Activated naive CD4-positive, alpha-beta T cell treated with anti-CD3 and anti-CD28 coated beads for 36 hours (primary cell): ENCODE measurements at regions not wholly inside any gene's neighbourhood (a gene's known extent, or its start where the extent isn't known, plus 50 kb on each side); places are given as distances from the start of the nearest gene placed in this dataset.

Source experiments
- CTCF ChIA-PET: fragments of 350-600 bp; sonication (Branson Sonifier 250); formaldehyde crosslinking; loops from one replicate; lab custom pipeline; 2021; ENCODE audit warnings: antibody characterized with exemption; lab: Charles Lee
- DNase-seq: peaks from one replicate; pipeline ENCODE4 v3.0.0-alpha.2; 2020
- H3K27ac Mint-ChIP-seq: one replicate; pipeline ENCODE4 v1.8.0; 2021; ENCODE audit warnings: mild to moderate bottlenecking, mixed read lengths
- H3K27me3 Mint-ChIP-seq: one replicate; pipeline ENCODE4 v1.8.0; 2021; ENCODE audit warnings: low read depth, mixed read lengths
- H3K36me3 Mint-ChIP-seq: one replicate; pipeline ENCODE4 v1.8.0; 2021; ENCODE audit warnings: low read depth, mixed read lengths
- H3K4me1 Mint-ChIP-seq: one replicate; pipeline ENCODE4 v1.8.0; 2021; ENCODE audit warnings: low read depth, mixed read lengths
- H3K4me3 Mint-ChIP-seq: one replicate; pipeline ENCODE4 v1.8.0; 2021; ENCODE audit warnings: mild to moderate bottlenecking, moderate library complexity, mixed read lengths
- H3K9me3 Mint-ChIP-seq: one replicate; pipeline ENCODE4 v1.8.0; 2021; ENCODE audit warnings: mixed read lengths
- intact Hi-C: fragments of 100-400 bp; cut with micrococcal nuclease; formaldehyde crosslinking; loops from one replicate; pipeline ENCODE4 v1.15.1; 2023

- H3K9me3 Mint-ChIP-seq: no peaks in the 10 kb centered on the region
- DNase-seq: no peak
- H3K4me3 Mint-ChIP-seq: no peak overlapping the region
- H3K27ac Mint-ChIP-seq: no peak overlapping the region
- H3K36me3 Mint-ChIP-seq: no peaks in the 10 kb centered on the region
- H3K4me1 Mint-ChIP-seq: no peaks in the 10 kb centered on the region
- CTCF ChIA-PET: no interaction called here
- H3K27me3 Mint-ChIP-seq: no peaks in the 10 kb centered on the region
- intact Hi-C loops: no loop called here
Observed at GRCh38 chr5:51859624-51860023, 476.4 kb downstream of the ISL1 start.

GRCh38 chr5:51860532-51861018 is 477.3 kb downstream of the ISL1 start:
- H3K9me3 Mint-ChIP-seq: no peaks in the 10 kb centered on the region
- no peaks in the 10 kb centered on the region for H3K36me3 Mint-ChIP-seq
- H3K4me3 Mint-ChIP-seq: no peak overlapping the region
- no peaks in the 10 kb centered on the region for H3K27me3 Mint-ChIP-seq
- no peaks in the 10 kb centered on the region for H3K4me1 Mint-ChIP-seq
- CTCF ChIA-PET: no interaction called here
- DNase-seq: no peak
- no peak overlapping the region for H3K27ac Mint-ChIP-seq
- intact Hi-C loops: no loop called here

- Mint-ChIP-seq H3K27me3 (no peaks in the 10 kb centered on the region), H3K4me3 (no peak overlapping the region), H3K9me3 (peaks cover 17% of the 10 kb centered on the region), H3K27ac (no peak overlapping the region), H3K4me1 (no peaks in the 10 kb centered on the region), H3K36me3 (no peaks in the 10 kb centered on the region)
- CTCF ChIA-PET: no interaction called here
- intact Hi-C loops: no loop called here
- DNase-seq: no peak
Observed at GRCh38 chr5:51872144-51872543, 488.9 kb downstream of the ISL1 start.

- no peak for DNase-seq
- no peaks in the 10 kb centered on the region for H3K27me3 Mint-ChIP-seq
- intact Hi-C loops: no loop called here
- no peak overlapping the region for H3K27ac Mint-ChIP-seq
- no peaks in the 10 kb centered on the region for H3K9me3 Mint-ChIP-seq
- CTCF ChIA-PET: no interaction called here
- H3K36me3 Mint-ChIP-seq: peaks cover 1% of the 10 kb centered on the region
- H3K4me3 Mint-ChIP-seq: no peak overlapping the region
- H3K4me1 Mint-ChIP-seq: no peaks in the 10 kb centered on the region
Observed at GRCh38 chr5:51881901-51882300, 498.7 kb downstream of the ISL1 start.

- Mint-ChIP-seq H3K9me3 (no peaks in the 10 kb centered on the region), H3K27ac (no peak overlapping the region), H3K27me3 (no peaks in the 10 kb centered on the region), H3K4me1 (no peaks in the 10 kb centered on the region), H3K36me3 (no peaks in the 10 kb centered on the region), H3K4me3 (no peak overlapping the region)
- CTCF ChIA-PET: no interaction called here
- no peak for DNase-seq
- intact Hi-C loops: no loop called here
Observed at GRCh38 chr5:51882647-51883046, 499.4 kb downstream of the ISL1 start.

GRCh38 chr5:51889703-51890102 is 506.5 kb downstream of the ISL1 start:
- no peaks in the 10 kb centered on the region for H3K36me3 Mint-ChIP-seq
- CTCF ChIA-PET: no interaction called here

GRCh38 chr5:51890435-51891116 is 507.3 kb downstream of the ISL1 start:
- CTCF ChIA-PET: no interaction called here
- Mint-ChIP-seq H3K27me3 (no peaks in the 10 kb centered on the region), H3K4me3 (no peak overlapping the region), H3K27ac (no peak overlapping the region), H3K9me3 (peaks cover 4% of the 10 kb centered on the region), H3K36me3 (no peaks in the 10 kb centered on the region), H3K4me1 (no peaks in the 10 kb centered on the region)
- intact Hi-C loops: no loop called here
- no peak for DNase-seq

More at GRCh38 chr5:51889703-51890102, 506.5 kb downstream of the ISL1 start:
- Mint-ChIP-seq H3K4me1 (no peaks in the 10 kb centered on the region), H3K27me3 (no peaks in the 10 kb centered on the region), H3K9me3 (peaks cover 4% of the 10 kb centered on the region), H3K4me3 (no peak overlapping the region), H3K27ac (no peak overlapping the region)
- intact Hi-C loops: no loop called here
- DNase-seq: no peak

- H3K27ac Mint-ChIP-seq: no peak overlapping the region
- no peaks in the 10 kb centered on the region for H3K36me3 Mint-ChIP-seq
Observed at GRCh38 chr5:51892680-51893079, 509.4 kb downstream of the ISL1 start.

GRCh38 chr5:51895834-51896233 is 512.6 kb downstream of the ISL1 start:
- H3K36me3 Mint-ChIP-seq: no peaks in the 10 kb centered on the region
- CTCF ChIA-PET: no interaction called here
- no peak overlapping the region for H3K27ac Mint-ChIP-seq
- no peak for DNase-seq
- H3K9me3 Mint-ChIP-seq: peaks cover 3% of the 10 kb centered on the region
- H3K4me1 Mint-ChIP-seq: no peaks in the 10 kb centered on the region
- intact Hi-C loops: no loop called here
- H3K4me3 Mint-ChIP-seq: no peak overlapping the region
- H3K27me3 Mint-ChIP-seq: no peaks in the 10 kb centered on the region

More at GRCh38 chr5:51892680-51893079, 509.4 kb downstream of the ISL1 start:
- Mint-ChIP-seq H3K4me1 (no peaks in the 10 kb centered on the region), H3K27me3 (no peaks in the 10 kb centered on the region), H3K4me3 (no peak overlapping the region), H3K9me3 (peaks cover 4% of the 10 kb centered on the region)
- intact Hi-C loops: no loop called here
- no peak for DNase-seq
- CTCF ChIA-PET: no interaction called here

GRCh38 chr5:51902512-51902911 is 519.3 kb downstream of the ISL1 start:
- Mint-ChIP-seq H3K4me1 (no peaks in the 10 kb centered on the region), H3K36me3 (no peaks in the 10 kb centered on the region), H3K9me3 (peaks cover 3% of the 10 kb centered on the region), H3K27ac (no peak overlapping the region), H3K27me3 (no peaks in the 10 kb centered on the region), H3K4me3 (no peak overlapping the region)
- intact Hi-C loops: no loop called here
- no peak for DNase-seq
- CTCF ChIA-PET: no interaction called here

GRCh38 chr5:51908215-51908614 is 525.0 kb downstream of the ISL1 start:
- Mint-ChIP-seq H3K4me1 (no peaks in the 10 kb centered on the region), H3K36me3 (no peaks in the 10 kb centered on the region), H3K27me3 (no peaks in the 10 kb centered on the region), H3K27ac (no peak overlapping the region), H3K4me3 (no peak overlapping the region), H3K9me3 (peaks cover 6% of the 10 kb centered on the region)
- intact Hi-C loops: no loop called here
- DNase-seq: no peak
- CTCF ChIA-PET: no interaction called here

- CTCF ChIA-PET: no interaction called here
- H3K27me3 Mint-ChIP-seq: no peaks in the 10 kb centered on the region
- no peaks in the 10 kb centered on the region for H3K4me1 Mint-ChIP-seq
- no peaks in the 10 kb centered on the region for H3K36me3 Mint-ChIP-seq
- no peak overlapping the region for H3K27ac Mint-ChIP-seq
- intact Hi-C loops: no loop called here
- peaks cover 23% of the 10 kb centered on the region for H3K9me3 Mint-ChIP-seq
- no peak for DNase-seq
- H3K4me3 Mint-ChIP-seq: no peak overlapping the region
Observed at GRCh38 chr5:51944500-51945125, 561.4 kb downstream of the ISL1 start.

GRCh38 chr5:51958473-51958872 is 575.2 kb downstream of the ISL1 start:
- Mint-ChIP-seq H3K9me3 (peaks cover 10% of the 10 kb centered on the region), H3K4me1 (no peaks in the 10 kb centered on the region), H3K27me3 (no peaks in the 10 kb centered on the region), H3K27ac (no peak overlapping the region), H3K4me3 (no peak overlapping the region), H3K36me3 (no peaks in the 10 kb centered on the region)
- intact Hi-C loops: no loop called here
- CTCF ChIA-PET: interaction anchor here (0.7 kb wide), 1 partner anchor 122 kb away, joined by 3 read pairs; no protein-coding TSS in a partner anchor
- DNase-seq: no peak
